HEK293 (cell line): ENCODE measurements at regions not wholly inside any gene's neighbourhood (a gene's known extent, or its start where the extent isn't known, plus 50 kb on each side); places are given as distances from the start of the nearest gene placed in this dataset.

ENCODE experiments used
- CTCF ChIA-PET: fragments of 350-600 bp; formaldehyde crosslinking; extraction: SDS; loops from one replicate; lab custom pipeline; 2021; ENCODE audit warnings: antibody characterized with exemption; lab: Yijun Ruan, JAX
- POLR2A ChIA-PET: fragments of 300-600 bp; formaldehyde crosslinking; extraction: SDS; loops from one replicate; lab custom pipeline; 2020; ENCODE audit warnings: antibody characterized with exemption, inconsistent platforms; lab: Yijun Ruan, JAX
- H3K27ac ChIP-seq: fragments of 200-500 bp; sonication (Bioruptor generic); 2 replicates; pipeline ENCODE4 v1.5.1; 2014; ENCODE audit warnings: low read depth, low read length, control low read depth, inconsistent platforms; ENCODE audit errors: extremely low read depth
- H3K36me3 ChIP-seq, 2 experiments: fragments of 200-500 bp in 1 of 2; sonication (Bioruptor generic) in 1 of 2; 1 replicate in 1 of 2; 2 replicates in 1 of 2; pipeline ENCODE4 v1.5.1; 2014 to 2017; ENCODE audit warnings: inconsistent platforms in 2 of 2, low read length in 2 of 2; ENCODE audit not compliant: control insufficient read depth in 2 of 2, insufficient read depth in 1 of 2
- H3K4me1 ChIP-seq: fragments of 200-500 bp; sonication (Bioruptor generic); 2 replicates; pipeline ENCODE4 v1.5.1; 2014; ENCODE audit warnings: mild to moderate bottlenecking, low read length, inconsistent platforms; ENCODE audit not compliant: control insufficient read depth, insufficient read depth
- H3K4me3 ChIP-seq: 2 replicates; pipeline ENCODE4 v1.5.1; 2011; ENCODE audit warnings: low read depth, mild to moderate bottlenecking, control low read depth, low read length, moderate library complexity
- H3K9me3 ChIP-seq: fragments of 200-500 bp; sonication (Bioruptor generic); 2 replicates; pipeline ENCODE4 v1.5.1; 2014; ENCODE audit warnings: low read depth, low read length, inconsistent platforms; ENCODE audit not compliant: control insufficient read depth, insufficient read depth
- BCL11B ChIP-seq: fragments of 450-650 bp; formaldehyde crosslinking; IDR thresholded peaks from 2 replicates; pipeline ENCODE4 v1.5.1; 2016; ENCODE audit warnings: low read depth, missing biosample characterization, missing genetic modification characterization
- GFI1B ChIP-seq: fragments of 450-650 bp; formaldehyde crosslinking; IDR thresholded peaks from 2 replicates; pipeline ENCODE4 v1.5.1; 2016; ENCODE audit warnings: missing biosample characterization, missing genetic modification characterization
- OVOL3 ChIP-seq: fragments of 450-650 bp; formaldehyde crosslinking; IDR thresholded peaks from 2 replicates; pipeline ENCODE4 v1.5.1; 2016; ENCODE audit warnings: missing biosample characterization, missing genetic modification characterization
- ZBTB26 ChIP-seq: fragments of 450-650 bp; formaldehyde crosslinking; optimal IDR thresholded peaks from 2 replicates; pipeline ENCODE3; 2016; ENCODE audit warnings: missing biosample characterization, mild to moderate bottlenecking, missing genetic modification characterization
- ZNF112 ChIP-seq: fragments of 450-650 bp; formaldehyde crosslinking; IDR thresholded peaks from 2 replicates; pipeline ENCODE4 v1.5.0; 2017; ENCODE audit warnings: missing biosample characterization, missing genetic modification characterization
- ZNF146 ChIP-seq: fragments of 450-650 bp; formaldehyde crosslinking; IDR thresholded peaks from 2 replicates; pipeline ENCODE4 v1.5.1; 2016; ENCODE audit warnings: missing biosample characterization, missing genetic modification characterization
- ZNF184 ChIP-seq: fragments of 450-650 bp; IDR thresholded peaks from 2 replicates; pipeline ENCODE4 v1.5.1; 2018; ENCODE audit warnings: missing biosample characterization, mild to moderate bottlenecking, missing genetic modification characterization
- ZNF311 ChIP-seq: fragments of 450-650 bp; formaldehyde crosslinking; IDR thresholded peaks from 2 replicates; pipeline ENCODE4 v1.5.1; 2017; ENCODE audit warnings: missing biosample characterization, missing genetic modification characterization, borderline replicate concordance
- ZNF426 ChIP-seq: fragments of 450-650 bp; formaldehyde crosslinking; IDR thresholded peaks from 2 replicates; pipeline ENCODE4 v1.5.1; 2017; ENCODE audit warnings: missing biosample characterization, missing genetic modification characterization, mild to moderate bottlenecking, inconsistent platforms, moderate library complexity
- ZNF501 ChIP-seq: fragments of 450-650 bp; formaldehyde crosslinking; IDR thresholded peaks from 2 replicates; pipeline ENCODE4 v1.5.1; 2016; ENCODE audit warnings: missing biosample characterization, missing genetic modification characterization
- ZNF510 ChIP-seq: fragments of 450-650 bp; formaldehyde crosslinking; IDR thresholded peaks from 2 replicates; pipeline ENCODE4 v1.5.1; 2018; ENCODE audit warnings: mild to moderate bottlenecking, missing genetic modification characterization, missing biosample characterization; ENCODE audit not compliant: insufficient replicate concordance
- ZNF548 ChIP-seq: fragments of 450-650 bp; formaldehyde crosslinking; IDR thresholded peaks from 2 replicates; pipeline ENCODE4 v1.5.1; 2016; ENCODE audit warnings: missing biosample characterization, missing genetic modification characterization
- ZSCAN18 ChIP-seq: fragments of 450-650 bp; formaldehyde crosslinking; IDR thresholded peaks from 2 replicates; pipeline ENCODE4 v1.5.1; 2016; ENCODE audit warnings: missing biosample characterization, missing genetic modification characterization
- ZSCAN5A ChIP-seq: fragments of 450-650 bp; formaldehyde crosslinking; IDR thresholded peaks from 2 replicates; pipeline ENCODE4 v1.5.1; 2016; ENCODE audit warnings: missing biosample characterization, missing genetic modification characterization
- TF ChIP-seq, protein P1 (sequence below): fragments of 450-650 bp; formaldehyde crosslinking; IDR thresholded peaks from 2 replicates; pipeline ENCODE4 v1.5.1; 2016; ENCODE audit warnings: missing biosample characterization, missing genetic modification characterization, low read depth
- TF ChIP-seq, protein P2 (sequence below): fragments of 450-650 bp; formaldehyde crosslinking; IDR thresholded peaks from 2 replicates; pipeline ENCODE4 v1.5.1; 2016; ENCODE audit warnings: missing biosample characterization, missing genetic modification characterization
- TF ChIP-seq, protein P3 (sequence below): fragments of 450-650 bp; formaldehyde crosslinking; IDR thresholded peaks from 2 replicates; pipeline ENCODE4 v1.5.1; 2016; ENCODE audit warnings: missing biosample characterization, missing genetic modification characterization

DNA sequence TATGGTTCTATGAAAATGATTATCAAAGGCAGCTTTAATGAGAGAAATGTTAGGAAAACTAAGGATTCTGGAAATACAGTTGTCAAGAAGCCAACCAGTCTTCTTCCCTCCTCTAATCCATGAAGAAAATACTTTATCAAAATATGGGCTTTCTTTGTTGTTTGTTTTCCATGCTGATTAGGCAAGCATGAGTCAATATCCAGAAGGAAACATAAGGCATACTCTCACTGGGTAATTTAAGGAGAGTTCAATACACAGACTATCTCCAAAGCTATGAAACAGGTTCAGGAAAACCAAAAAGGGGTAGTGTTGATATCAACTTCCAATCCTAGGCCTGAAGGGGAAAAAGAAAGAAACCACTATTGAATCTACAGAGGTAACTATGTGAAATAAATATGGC, 68.7 kb upstream of the CMC1 start:
- TF ChIP-seq ZNF510 (tag by site-specific recombination): no peak
- TF ChIP-seq, protein P1, sequence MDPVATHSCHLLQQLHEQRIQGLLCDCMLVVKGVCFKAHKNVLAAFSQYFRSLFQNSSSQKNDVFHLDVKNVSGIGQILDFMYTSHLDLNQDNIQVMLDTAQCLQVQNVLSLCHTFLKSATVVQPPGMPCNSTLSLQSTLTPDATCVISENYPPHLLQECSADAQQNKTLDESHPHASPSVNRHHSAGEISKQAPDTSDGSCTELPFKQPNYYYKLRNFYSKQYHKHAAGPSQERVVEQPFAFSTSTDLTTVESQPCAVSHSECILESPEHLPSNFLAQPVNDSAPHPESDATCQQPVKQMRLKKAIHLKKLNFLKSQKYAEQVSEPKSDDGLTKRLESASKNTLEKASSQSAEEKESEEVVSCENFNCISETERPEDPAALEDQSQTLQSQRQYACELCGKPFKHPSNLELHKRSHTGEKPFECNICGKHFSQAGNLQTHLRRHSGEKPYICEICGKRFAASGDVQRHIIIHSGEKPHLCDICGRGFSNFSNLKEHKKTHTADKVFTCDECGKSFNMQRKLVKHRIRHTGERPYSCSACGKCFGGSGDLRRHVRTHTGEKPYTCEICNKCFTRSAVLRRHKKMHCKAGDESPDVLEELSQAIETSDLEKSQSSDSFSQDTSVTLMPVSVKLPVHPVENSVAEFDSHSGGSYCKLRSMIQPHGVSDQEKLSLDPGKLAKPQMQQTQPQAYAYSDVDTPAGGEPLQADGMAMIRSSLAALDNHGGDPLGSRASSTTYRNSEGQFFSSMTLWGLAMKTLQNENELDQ (tag by site-specific recombination): no peak
- TF ChIP-seq, protein P2, sequence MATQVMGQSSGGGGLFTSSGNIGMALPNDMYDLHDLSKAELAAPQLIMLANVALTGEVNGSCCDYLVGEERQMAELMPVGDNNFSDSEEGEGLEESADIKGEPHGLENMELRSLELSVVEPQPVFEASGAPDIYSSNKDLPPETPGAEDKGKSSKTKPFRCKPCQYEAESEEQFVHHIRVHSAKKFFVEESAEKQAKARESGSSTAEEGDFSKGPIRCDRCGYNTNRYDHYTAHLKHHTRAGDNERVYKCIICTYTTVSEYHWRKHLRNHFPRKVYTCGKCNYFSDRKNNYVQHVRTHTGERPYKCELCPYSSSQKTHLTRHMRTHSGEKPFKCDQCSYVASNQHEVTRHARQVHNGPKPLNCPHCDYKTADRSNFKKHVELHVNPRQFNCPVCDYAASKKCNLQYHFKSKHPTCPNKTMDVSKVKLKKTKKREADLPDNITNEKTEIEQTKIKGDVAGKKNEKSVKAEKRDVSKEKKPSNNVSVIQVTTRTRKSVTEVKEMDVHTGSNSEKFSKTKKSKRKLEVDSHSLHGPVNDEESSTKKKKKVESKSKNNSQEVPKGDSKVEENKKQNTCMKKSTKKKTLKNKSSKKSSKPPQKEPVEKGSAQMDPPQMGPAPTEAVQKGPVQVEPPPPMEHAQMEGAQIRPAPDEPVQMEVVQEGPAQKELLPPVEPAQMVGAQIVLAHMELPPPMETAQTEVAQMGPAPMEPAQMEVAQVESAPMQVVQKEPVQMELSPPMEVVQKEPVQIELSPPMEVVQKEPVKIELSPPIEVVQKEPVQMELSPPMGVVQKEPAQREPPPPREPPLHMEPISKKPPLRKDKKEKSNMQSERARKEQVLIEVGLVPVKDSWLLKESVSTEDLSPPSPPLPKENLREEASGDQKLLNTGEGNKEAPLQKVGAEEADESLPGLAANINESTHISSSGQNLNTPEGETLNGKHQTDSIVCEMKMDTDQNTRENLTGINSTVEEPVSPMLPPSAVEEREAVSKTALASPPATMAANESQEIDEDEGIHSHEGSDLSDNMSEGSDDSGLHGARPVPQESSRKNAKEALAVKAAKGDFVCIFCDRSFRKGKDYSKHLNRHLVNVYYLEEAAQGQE (tag by site-specific recombination): no peak
- no peak for TF ChIP-seq ZNF426
- TF ChIP-seq BCL11B (tag by site-specific recombination): no peak
- no peak for TF ChIP-seq ZSCAN5A (tag by site-specific recombination)
- no peak for TF ChIP-seq ZBTB26 (tag by site-specific recombination)
- no peak for TF ChIP-seq ZNF112 (tag by site-specific recombination)
- no peak for TF ChIP-seq ZNF501
- no peaks in the 10 kb centered on the region for H3K9me3 ChIP-seq
- H3K36me3 ChIP-seq: no peaks in the 10 kb centered on the region
- H3K4me1 ChIP-seq: no peaks in the 10 kb centered on the region
- ChIA-PET POLR2A (no interaction called here), CTCF (no interaction called here)
- no peak overlapping the region for H3K27ac ChIP-seq
- no peak overlapping the region for H3K4me3 ChIP-seq

DNA sequence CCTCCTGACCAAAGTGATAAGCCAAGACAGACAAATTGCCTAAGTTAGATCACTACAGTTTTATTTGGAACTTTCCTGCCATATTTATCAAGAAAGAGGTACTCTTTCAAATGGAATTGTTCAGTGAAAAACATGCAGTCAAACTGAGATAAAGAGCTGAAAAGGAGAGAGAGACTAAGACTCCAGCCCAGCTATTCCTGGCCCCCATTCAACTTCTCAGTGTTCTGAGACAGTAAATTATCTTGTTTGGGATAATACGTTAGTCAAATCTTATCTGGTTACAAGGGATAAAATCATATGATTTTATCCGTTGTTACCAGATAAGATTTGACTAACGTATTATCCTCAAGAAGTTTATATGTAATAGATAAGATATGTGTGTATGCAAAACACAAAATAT, 67.6 kb upstream of the CMC1 start:
- Histone ChIP-seq H3K36me3 (no peaks in the 10 kb centered on the region), H3K27ac (no peak overlapping the region), H3K4me1 (no peaks in the 10 kb centered on the region)
- CTCF ChIA-PET: no interaction called here
- TF ChIP-seq ZNF501 (no peak), ZNF112 (tag by site-specific recombination) (no peak), ZNF146 (tag by site-specific recombination) (no peak), ZNF311 (tag by site-specific recombination) (no peak), ZSCAN18 (tag by site-specific recombination) (no peak), OVOL3 (no peak), GFI1B (no peak), ZNF184 (no peak), ZNF548 (tag by site-specific recombination) (no peak)
- TF ChIP-seq, protein P2 (tag by site-specific recombination): no peak
- TF ChIP-seq, protein P3, sequence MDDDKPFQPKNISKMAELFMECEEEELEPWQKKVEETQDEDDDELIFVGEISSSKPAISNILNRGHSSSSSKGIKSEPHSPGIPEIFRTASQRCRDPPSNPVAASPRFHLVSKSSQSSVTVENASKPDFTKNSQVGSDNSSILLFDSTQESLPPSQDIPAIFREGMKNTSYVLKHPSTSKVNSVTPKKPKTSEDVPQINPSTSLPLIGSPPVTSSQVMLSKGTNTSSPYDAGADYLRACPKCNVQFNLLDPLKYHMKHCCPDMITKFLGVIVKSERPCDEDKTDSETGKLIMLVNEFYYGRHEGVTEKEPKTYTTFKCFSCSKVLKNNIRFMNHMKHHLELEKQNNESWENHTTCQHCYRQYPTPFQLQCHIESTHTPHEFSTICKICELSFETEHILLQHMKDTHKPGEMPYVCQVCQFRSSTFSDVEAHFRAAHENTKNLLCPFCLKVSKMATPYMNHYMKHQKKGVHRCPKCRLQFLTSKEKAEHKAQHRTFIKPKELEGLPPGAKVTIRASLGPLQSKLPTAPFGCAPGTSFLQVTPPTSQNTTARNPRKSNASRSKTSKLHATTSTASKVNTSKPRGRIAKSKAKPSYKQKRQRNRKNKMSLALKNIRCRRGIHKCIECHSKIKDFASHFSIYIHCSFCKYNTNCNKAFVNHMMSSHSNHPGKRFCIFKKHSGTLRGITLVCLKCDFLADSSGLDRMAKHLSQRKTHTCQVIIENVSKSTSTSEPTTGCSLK (tag by site-specific recombination): no peak
- TF ChIP-seq, all 188 proteins: peak for 0
- Histone ChIP-seq H3K9me3 (no peaks in the 10 kb centered on the region), H3K4me3 (no peak overlapping the region)
- POLR2A ChIA-PET: no interaction called here
